ENCODE measurements at regions not wholly inside any gene's neighbourhood (a gene's known extent, or its start where the extent isn't known, plus 50 kb on each side); places are given as distances from the start of the nearest gene placed in this dataset.

DNA sequence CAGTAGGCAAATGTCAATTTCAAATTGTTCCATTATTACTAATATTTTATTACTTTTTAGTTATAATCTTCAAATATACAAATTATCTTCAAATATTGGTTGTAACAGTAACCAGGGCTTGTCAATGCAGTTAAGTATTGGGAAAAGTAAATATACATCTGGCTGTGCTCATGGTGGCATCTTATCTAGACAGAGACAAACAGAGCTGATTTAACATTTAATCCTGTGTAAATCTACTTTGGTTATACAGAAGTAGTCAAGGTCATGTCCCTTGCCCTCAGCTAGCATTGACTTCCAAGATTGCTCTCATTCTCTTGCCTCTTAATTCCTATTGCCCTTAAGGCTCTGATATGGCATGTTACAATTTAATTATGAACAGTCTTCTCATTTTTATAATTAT is 98.4 kb upstream of the KLHL1 start:
- ATAC-seq: no peak
- intact Hi-C loops (cut with DNase I): no loop called here

DNA sequence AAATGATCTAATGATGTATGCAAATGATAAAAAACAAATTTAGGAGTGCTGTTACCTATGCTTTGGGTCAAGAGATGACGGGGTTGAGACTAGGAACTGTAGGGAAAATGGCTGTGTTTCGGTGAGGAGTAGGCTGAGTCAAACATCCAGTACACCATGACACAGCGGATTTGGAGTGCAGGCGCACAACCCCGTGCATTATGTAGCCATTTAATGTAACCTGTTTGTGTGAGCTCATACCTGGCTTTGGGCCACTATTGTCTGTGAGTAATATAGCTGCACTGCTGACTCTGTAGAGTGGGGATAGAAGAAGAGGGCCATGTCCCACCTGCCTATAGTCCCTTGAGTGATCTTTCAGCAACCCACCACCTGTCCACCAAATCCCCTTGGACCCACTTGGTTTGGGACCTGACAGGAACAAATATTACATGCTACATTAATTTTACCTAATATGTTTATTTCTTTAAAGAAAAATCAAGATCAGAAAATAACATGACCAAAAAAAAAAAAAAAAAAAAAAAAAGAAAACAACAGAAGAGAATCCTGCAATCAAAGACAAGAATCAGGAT is 95.5 kb upstream of the KLHL1 start:
- Histone ChIP-seq H3K27me3 (ENCODE audit: control insufficient read depth, insufficient read depth) (no peaks in the 10 kb centered on the region), H3K4me3 (ENCODE audit: low read length) (no peak overlapping the region), H3K27ac (ENCODE audit: low read length) (no peak overlapping the region), H3K9me3 (ENCODE audit: control insufficient read depth, low read length) (no peaks in the 10 kb centered on the region), H3K4me1 (ENCODE audit: control insufficient read depth, insufficient read depth, low read length) (no peaks in the 10 kb centered on the region)
- ATAC-seq (no peak), DNase-seq (no peak)
- intact Hi-C loops (cut with DNase I): no loop called here
- 90% methylated on average over 5 of the region's 5 CpGs for WGBS

More for the DNA sequence above, 98.4 kb upstream of the KLHL1 start:
- Histone ChIP-seq H3K4me1 (ENCODE audit: control insufficient read depth, insufficient read depth, low read length) (no peaks in the 10 kb centered on the region), H3K27me3 (ENCODE audit: control insufficient read depth, insufficient read depth) (no peaks in the 10 kb centered on the region), H3K27ac (ENCODE audit: low read length) (no peak overlapping the region), H3K4me3 (ENCODE audit: low read length) (no peak overlapping the region), H3K9me3 (ENCODE audit: control insufficient read depth, low read length) (no peaks in the 10 kb centered on the region)
- no peak for DNase-seq

DNA sequence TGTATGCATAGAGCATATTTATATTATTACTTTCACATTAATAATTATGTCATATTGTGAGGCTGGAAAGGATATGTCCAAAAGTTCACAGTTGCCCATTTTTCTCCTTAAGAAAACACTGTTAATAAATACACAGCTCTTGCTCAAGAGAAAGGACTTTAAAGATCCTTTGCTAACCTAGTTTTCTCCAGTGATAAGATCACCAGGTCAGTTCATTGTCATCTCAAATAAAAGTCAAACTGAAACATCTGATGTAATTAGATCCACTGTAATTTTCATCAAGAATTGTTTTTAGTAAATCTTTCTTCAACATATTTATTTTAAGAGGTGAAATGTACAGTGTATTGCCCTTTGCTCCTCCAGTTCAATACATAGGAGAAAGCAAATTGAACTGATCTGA is 82.8 kb upstream of the KLHL1 start:
- H3K27me3 ChIP-seq (ENCODE audit: control insufficient read depth, insufficient read depth): no peaks in the 10 kb centered on the region
- H3K4me3 ChIP-seq (ENCODE audit: low read length): no peak overlapping the region
- ATAC-seq (no peak), DNase-seq (no peak)
- H3K9me3 ChIP-seq (ENCODE audit: control insufficient read depth, low read length): no peaks in the 10 kb centered on the region
- H3K4me1 ChIP-seq (ENCODE audit: control insufficient read depth, insufficient read depth, low read length): no peaks in the 10 kb centered on the region
- intact Hi-C loops (cut with DNase I): no loop called here
- no peak overlapping the region for H3K27ac ChIP-seq (ENCODE audit: low read length)

DNA sequence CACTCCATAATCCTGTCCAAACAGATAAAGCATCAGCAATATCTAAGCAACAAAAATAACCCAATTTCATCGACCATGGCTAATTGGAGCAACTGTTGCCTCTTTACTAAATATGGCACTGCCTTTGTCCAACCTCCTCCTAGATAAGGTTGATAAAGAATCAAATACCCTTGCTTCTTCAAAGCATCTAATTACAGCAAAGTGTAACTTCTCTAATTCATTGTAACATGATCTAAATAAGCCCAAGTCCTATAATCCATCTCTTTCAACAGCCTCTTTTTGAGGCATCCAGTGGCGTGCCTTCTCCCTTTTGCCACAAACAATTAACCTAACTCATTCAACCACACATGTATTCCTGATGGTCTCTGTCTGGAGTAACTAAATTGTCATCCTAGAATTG is 81.7 kb upstream of the KLHL1 start:
- intact Hi-C loops (cut with DNase I): no loop called here
- H3K27me3 ChIP-seq (ENCODE audit: control insufficient read depth, insufficient read depth): no peaks in the 10 kb centered on the region
- H3K4me1 ChIP-seq (ENCODE audit: control insufficient read depth, insufficient read depth, low read length): no peaks in the 10 kb centered on the region
- H3K9me3 ChIP-seq (ENCODE audit: control insufficient read depth, low read length): no peaks in the 10 kb centered on the region
- no peak for ATAC-seq
- H3K4me3 ChIP-seq (ENCODE audit: low read length): no peak overlapping the region
- 66% methylated on average over 2 of the region's 2 CpGs for WGBS
- H3K27ac ChIP-seq (ENCODE audit: low read length): no peak overlapping the region
- DNase-seq: no peak

DNA sequence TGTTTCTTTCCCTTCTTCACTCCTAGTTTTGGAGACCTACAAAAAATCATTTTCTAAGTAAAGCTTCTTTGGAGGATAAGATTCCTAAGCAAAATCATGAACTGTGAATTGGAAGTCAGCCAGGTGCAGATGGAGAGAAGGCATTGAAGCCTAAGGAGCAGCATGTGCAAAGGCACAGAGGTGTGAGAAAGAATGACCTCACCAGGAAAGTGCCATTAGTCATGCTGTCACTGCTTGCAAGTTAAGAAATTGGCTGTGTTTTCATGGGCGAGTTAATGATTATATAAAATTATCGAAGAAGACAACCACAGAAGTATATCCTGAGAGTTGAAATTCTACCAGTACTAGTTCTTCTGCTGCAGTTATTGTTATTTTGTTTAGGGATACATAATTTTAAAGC is 80.3 kb upstream of the KLHL1 start:
- Histone ChIP-seq H3K27me3 (ENCODE audit: control insufficient read depth, insufficient read depth) (no peaks in the 10 kb centered on the region), H3K4me3 (ENCODE audit: low read length) (no peak overlapping the region), H3K27ac (ENCODE audit: low read length) (no peak overlapping the region), H3K9me3 (ENCODE audit: control insufficient read depth, low read length) (no peaks in the 10 kb centered on the region), H3K4me1 (ENCODE audit: control insufficient read depth, insufficient read depth, low read length) (no peaks in the 10 kb centered on the region)
- 76% methylated on average over 2 of the region's 2 CpGs for WGBS
- intact Hi-C loops (cut with DNase I): no loop called here
- ATAC-seq (no peak), DNase-seq (no peak)

DNA sequence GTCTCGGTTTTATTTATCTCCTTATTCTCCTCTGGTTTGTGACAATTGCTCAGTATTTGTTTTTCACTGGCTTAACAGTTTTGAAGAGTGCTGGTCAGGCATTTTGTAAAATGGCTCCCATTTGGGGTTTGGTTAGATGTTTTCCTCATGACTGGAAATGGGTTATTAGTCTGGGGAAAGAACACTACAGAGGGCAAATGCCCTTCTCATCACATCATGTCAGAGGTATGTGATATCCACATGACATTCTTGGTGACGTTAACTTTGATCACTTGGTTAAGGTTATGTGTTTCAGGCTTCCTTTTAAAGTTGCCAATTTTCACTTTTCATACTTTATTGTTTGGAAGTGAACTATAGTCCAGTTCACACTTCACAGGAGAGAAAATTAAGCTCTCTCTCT is 74.8 kb upstream of the KLHL1 start:
- Histone ChIP-seq H3K9me3 (ENCODE audit: control insufficient read depth, low read length) (no peaks in the 10 kb centered on the region), H3K4me1 (ENCODE audit: control insufficient read depth, insufficient read depth, low read length) (no peaks in the 10 kb centered on the region), H3K27me3 (ENCODE audit: control insufficient read depth, insufficient read depth) (no peaks in the 10 kb centered on the region), H3K27ac (ENCODE audit: low read length) (no peak overlapping the region), H3K4me3 (ENCODE audit: low read length) (no peak overlapping the region)
- WGBS: 58% methylated on average over 2 of the region's 2 CpGs
- ATAC-seq: no peak
- no peak for DNase-seq
- intact Hi-C loops (cut with DNase I): no loop called here

Data from right cardiac atrium (tissue), 5 donors.